ENCODE measurements at regions not wholly inside any gene's neighbourhood (a gene's known extent, or its start where the extent isn't known, plus 50 kb on each side); places are given as distances from the start of the nearest gene placed in this dataset.

GRCh38 chr3:87626546-87626945 is 350.2 kb upstream of the POU1F1 start:
- no peak overlapping the region for H2AFZ ChIP-seq (ENCODE audit: low read depth, low read length)
- TF ChIP-seq CTCF (IDR thresholded peaks at IDR 0.05; ENCODE audit: low read depth, low read length): no peak
- TF ChIP-seq EZH2phosphoT487 (IDR thresholded peaks at IDR 0.05; ENCODE audit: low read depth): no peak
- H3K4me2 ChIP-seq (ENCODE audit: low read length): no peak overlapping the region
- H3K27me3 ChIP-seq (ENCODE audit: low read depth, low read length): no peaks in the 10 kb centered on the region
- no peak overlapping the region for H3K4me3 ChIP-seq (ENCODE audit: low read length)
- 0 out of 2 replicates have a peak, but pooled peaks cover 2% of the 10 kb centered on the region for H3K9me3 ChIP-seq (ENCODE audit: insufficient read depth, low read length)
- no peaks in the 10 kb centered on the region for H3K36me3 ChIP-seq (replicated peaks; ENCODE audit: low read depth, low read length)
- no peak overlapping the region for H3K9ac ChIP-seq (ENCODE audit: low read length)
- no peaks in the 10 kb centered on the region for H3K79me2 ChIP-seq (ENCODE audit: low read length)
- H3K4me1 ChIP-seq (ENCODE audit: low read length): no peaks in the 10 kb centered on the region
- no peak overlapping the region for H3K27ac ChIP-seq (ENCODE audit: low read length)
- no peaks in the 10 kb centered on the region for H4K20me1 ChIP-seq (ENCODE audit: insufficient read depth, low read length)

GRCh38 chr3:87625876-87626275 is 349.5 kb upstream of the POU1F1 start:
- H3K79me2 ChIP-seq (ENCODE audit: low read length): no peaks in the 10 kb centered on the region
- H3K4me2 ChIP-seq (ENCODE audit: low read length): no peak overlapping the region
- H2AFZ ChIP-seq (ENCODE audit: low read depth, low read length): no peak overlapping the region
- H3K27ac ChIP-seq (ENCODE audit: low read length): no peak overlapping the region
- TF ChIP-seq EZH2phosphoT487 (IDR thresholded peaks at IDR 0.05; ENCODE audit: low read depth): no peak
- no peak for TF ChIP-seq CTCF (IDR thresholded peaks at IDR 0.05; ENCODE audit: low read depth, low read length)
- no peak overlapping the region for H3K4me3 ChIP-seq (ENCODE audit: low read length)
- no peak overlapping the region for H3K9ac ChIP-seq (ENCODE audit: low read length)
- no peaks in the 10 kb centered on the region for H3K27me3 ChIP-seq (ENCODE audit: low read depth, low read length)
- H3K9me3 ChIP-seq (ENCODE audit: insufficient read depth, low read length): 0 out of 2 replicates have a peak, but pooled peaks cover 2% of the 10 kb centered on the region
- no peaks in the 10 kb centered on the region for H3K36me3 ChIP-seq (replicated peaks; ENCODE audit: low read depth, low read length)
- no peaks in the 10 kb centered on the region for H3K4me1 ChIP-seq (ENCODE audit: low read length)
- H4K20me1 ChIP-seq (ENCODE audit: insufficient read depth, low read length): no peaks in the 10 kb centered on the region

- Histone ChIP-seq H3K9me3 (ENCODE audit: insufficient read depth, low read length) (0 out of 2 replicates have a peak, but pooled peaks cover 2% of the 10 kb centered on the region), H3K4me2 (ENCODE audit: low read length) (no peak overlapping the region), H3K4me3 (ENCODE audit: low read length) (no peak overlapping the region), H3K79me2 (ENCODE audit: low read length) (no peaks in the 10 kb centered on the region), H3K4me1 (ENCODE audit: low read length) (no peaks in the 10 kb centered on the region), H2AFZ (ENCODE audit: low read depth, low read length) (no peak overlapping the region), H3K36me3 (replicated peaks; ENCODE audit: low read depth, low read length) (no peaks in the 10 kb centered on the region), H3K27ac (ENCODE audit: low read length) (no peak overlapping the region), H4K20me1 (ENCODE audit: insufficient read depth, low read length) (no peaks in the 10 kb centered on the region), H3K27me3 (ENCODE audit: low read depth, low read length) (no peaks in the 10 kb centered on the region), H3K9ac (ENCODE audit: low read length) (no peak overlapping the region)
- TF ChIP-seq CTCF (IDR thresholded peaks at IDR 0.05; ENCODE audit: low read depth, low read length) (no peak), EZH2phosphoT487 (IDR thresholded peaks at IDR 0.05; ENCODE audit: low read depth) (no peak)
These were observed 348.5 kb upstream of the POU1F1 start for GRCh38 chr3:87624860-87625259.

GRCh38 chr3:87621667-87622066 is 345.3 kb upstream of the POU1F1 start:
- no peak for TF ChIP-seq CTCF (IDR thresholded peaks at IDR 0.05; ENCODE audit: low read depth, low read length)
- no peak for TF ChIP-seq EZH2phosphoT487 (IDR thresholded peaks at IDR 0.05; ENCODE audit: low read depth)
- no peaks in the 10 kb centered on the region for H3K4me1 ChIP-seq (ENCODE audit: low read length)
- no peaks in the 10 kb centered on the region for H3K27me3 ChIP-seq (ENCODE audit: low read depth, low read length)
- no peak overlapping the region for H3K4me2 ChIP-seq (ENCODE audit: low read length)
- H3K9ac ChIP-seq (ENCODE audit: low read length): no peak overlapping the region
- no peaks in the 10 kb centered on the region for H4K20me1 ChIP-seq (ENCODE audit: insufficient read depth, low read length)
- H3K79me2 ChIP-seq (ENCODE audit: low read length): no peaks in the 10 kb centered on the region
- no peak overlapping the region for H3K27ac ChIP-seq (ENCODE audit: low read length)
- no peak overlapping the region for H2AFZ ChIP-seq (ENCODE audit: low read depth, low read length)
- no peak overlapping the region for H3K4me3 ChIP-seq (ENCODE audit: low read length)
- H3K36me3 ChIP-seq (replicated peaks; ENCODE audit: low read depth, low read length): no peaks in the 10 kb centered on the region
- H3K9me3 ChIP-seq (ENCODE audit: insufficient read depth, low read length): peaks cover 3% of the 10 kb centered on the region; the same call in 1 of the 2 replicates

Measured in OCI-LY3 (cell line).